Mesenchymal stem cell (in vitro differentiated cells and primary cell): ENCODE measurements at regions not wholly inside any gene's neighbourhood (a gene's known extent, or its start where the extent isn't known, plus 50 kb on each side); places are given as distances from the start of the nearest gene placed in this dataset.
A peak's percentile ranks its signal among the peaks of the same experiment; 100 is the strongest.
"Not testable (repeated sequence)": the region's sequence is repeated elsewhere in the genome, so short reads cannot be mapped to it uniquely, and the experiment has no call there.

Source experiments
- DNase-seq: peaks from one replicate; pipeline ENCODE4 v3.0.0-alpha.2; 2013
- H2AFZ ChIP-seq: one replicate; pipeline ENCODE4 v1.6.1; 2013; ENCODE audit warnings: low read depth, mild to moderate bottlenecking, control low read depth, inconsistent platforms, low read length, moderate library complexity
- H2AK5ac ChIP-seq: 2 replicates; pipeline ENCODE4 v1.6.1; 2013; ENCODE audit warnings: low read length, moderate library complexity, mild to moderate bottlenecking, inconsistent platforms; ENCODE audit not compliant: severe bottlenecking
- H2BK120ac ChIP-seq: one replicate; pipeline ENCODE4 v1.6.1; 2013; ENCODE audit warnings: low read depth, mild to moderate bottlenecking, inconsistent platforms, low read length, moderate library complexity
- H2BK12ac ChIP-seq, 2 experiments: one replicate each; pipeline ENCODE4 v1.6.1; 2013; ENCODE audit warnings: inconsistent platforms in 2 of 2, low read length in 2 of 2, mild to moderate bottlenecking in 2 of 2, moderate library complexity in 2 of 2, control low read depth in 1 of 2
- H2BK15ac ChIP-seq: one replicate; pipeline ENCODE4 v1.6.1; 2013; ENCODE audit warnings: mild to moderate bottlenecking, low read depth, inconsistent platforms; ENCODE audit not compliant: poor library complexity, severe bottlenecking
- H2BK5ac ChIP-seq: 2 replicates; pipeline ENCODE4 v1.6.1; 2013; ENCODE audit warnings: low read depth, mild to moderate bottlenecking, low read length, control low read depth, inconsistent platforms; ENCODE audit not compliant: poor library complexity, severe bottlenecking
- H3K14ac ChIP-seq, 2 experiments: one replicate each; pipeline ENCODE4 v1.6.1; 2013; ENCODE audit warnings: inconsistent platforms in 2 of 2, low read length in 2 of 2, control low read depth in 1 of 2, mild to moderate bottlenecking in 1 of 2, moderate library complexity in 1 of 2
- H3K18ac ChIP-seq, 2 experiments: one replicate each; pipeline ENCODE4 v1.6.1; 2013; ENCODE audit warnings: inconsistent platforms in 2 of 2, low read length in 2 of 2, control low read depth in 1 of 2, low read depth in 1 of 2, mild to moderate bottlenecking in 1 of 2
- H3K23ac ChIP-seq, 2 experiments: one replicate each; pipeline ENCODE4 v1.6.1; 2013; ENCODE audit warnings: inconsistent platforms in 2 of 2, low read length in 2 of 2, mild to moderate bottlenecking in 2 of 2, moderate library complexity in 2 of 2, control low read depth in 1 of 2
- H3K27ac ChIP-seq: 2 replicates; pipeline ENCODE4 v1.5.1; 2013; ENCODE audit warnings: mild to moderate bottlenecking, moderate library complexity, low read length, control low read depth, inconsistent platforms; ENCODE audit not compliant: poor library complexity, severe bottlenecking
- H3K27me3 ChIP-seq, 2 experiments: 2 replicates each; pipeline versions ENCODE4 v1.6.1 to v1.7.0; 2013; ENCODE audit warnings: low read length in 2 of 2, mild to moderate bottlenecking in 2 of 2, moderate library complexity in 2 of 2, control low read depth in 1 of 2, inconsistent platforms in 1 of 2; ENCODE audit not compliant: control insufficient read depth in 1 of 2, insufficient read depth in 1 of 2
- H3K36me3 ChIP-seq, 2 experiments: 2 replicates each; pipeline versions ENCODE4 v1.6.1 to v1.7.0; 2013; ENCODE audit warnings: low read length in 2 of 2, control low read depth in 1 of 2, inconsistent platforms in 1 of 2, low read depth in 1 of 2, mild to moderate bottlenecking in 1 of 2; ENCODE audit not compliant: insufficient read depth in 2 of 2, control insufficient read depth in 1 of 2
- H3K4ac ChIP-seq, 2 experiments: one replicate each; pipeline ENCODE4 v1.6.1; 2013; ENCODE audit warnings: inconsistent platforms in 2 of 2, low read length in 2 of 2, mild to moderate bottlenecking in 2 of 2, moderate library complexity in 2 of 2, control low read depth in 1 of 2, low read depth in 1 of 2
- H3K4me1 ChIP-seq: 2 replicates; pipeline ENCODE4 v1.6.1; 2013; ENCODE audit warnings: low read depth, low read length, control low read depth; ENCODE audit not compliant: control insufficient read depth, insufficient read depth
- H3K4me2 ChIP-seq: 2 replicates; pipeline ENCODE4 v1.6.1; 2013; ENCODE audit warnings: low read length, mild to moderate bottlenecking, inconsistent platforms; ENCODE audit not compliant: poor library complexity, severe bottlenecking
- H3K4me3 ChIP-seq, 2 experiments: 2 replicates each; pipeline versions ENCODE4 v1.5.1 to v1.7.0; 2013; ENCODE audit warnings: low read length in 2 of 2, mild to moderate bottlenecking in 2 of 2, control low read depth in 1 of 2, low read depth in 1 of 2; ENCODE audit not compliant: insufficient read depth in 1 of 2
- H3K79me1 ChIP-seq: replicated peaks from 2 replicates; pipeline ENCODE4 v1.6.1; 2013; ENCODE audit warnings: mild to moderate bottlenecking, control low read depth, low read length, inconsistent platforms; ENCODE audit not compliant: poor library complexity, severe bottlenecking
- H3K9ac ChIP-seq: 2 replicates; pipeline ENCODE4 v1.7.0; 2013; ENCODE audit warnings: mild to moderate bottlenecking, low read length, moderate library complexity
- H3K9me3 ChIP-seq: 2 replicates; pipeline ENCODE4 v1.7.0; 2013; ENCODE audit warnings: mild to moderate bottlenecking, low read length; ENCODE audit not compliant: control insufficient read depth
- H4K8ac ChIP-seq: one replicate; pipeline ENCODE4 v1.6.1; 2013; ENCODE audit warnings: inconsistent platforms, mild to moderate bottlenecking, low read length, moderate library complexity
- H4K91ac ChIP-seq: one replicate; pipeline ENCODE4 v1.6.1; 2013; ENCODE audit warnings: mild to moderate bottlenecking, low read length, inconsistent platforms
- WGBS: methylation state at CpG from one replicate; pipeline ENCODE4 v1.1.7; 2013; ENCODE audit warnings: mixed read lengths; 5-methylcytosine and 5-hydroxymethylcytosine counted together

GRCh38 chr14:104478656-104479055, 100.9 kb upstream of the C14orf180 start:
- H3K4me3 ChIP-seq = no peak overlapping the region
- no peaks in the 10 kb centered on the region for H3K79me1 ChIP-seq
- H3K36me3 ChIP-seq = no peaks in the 10 kb centered on the region
- no peak overlapping the region for H2BK15ac ChIP-seq
- no peak overlapping the region for H2BK120ac ChIP-seq
- DNase-seq = no peak
- no peak overlapping the region for H3K18ac ChIP-seq
- H3K4ac ChIP-seq = no peak overlapping the region
- H2BK12ac ChIP-seq = no peak overlapping the region
- H3K4me1 ChIP-seq = no peaks in the 10 kb centered on the region
- H3K23ac ChIP-seq = no peak overlapping the region
- no peak overlapping the region for H3K14ac ChIP-seq
- peaks cover 15% of the 10 kb centered on the region for H3K9me3 ChIP-seq
- H3K27ac ChIP-seq = no peak overlapping the region
- no peak overlapping the region for H3K4me2 ChIP-seq
- H2AFZ ChIP-seq = no peak overlapping the region
- 66% methylated on average over 7 of the region's 7 CpGs for WGBS
- no peak overlapping the region for H2BK5ac ChIP-seq
- no peak overlapping the region for H3K9ac ChIP-seq
- H4K91ac ChIP-seq = no peak overlapping the region
- H3K27me3 ChIP-seq = peaks cover 0 to 5% of the 10 kb centered on the region in 2 experiments
- H2AK5ac ChIP-seq = no peak overlapping the region
- H4K8ac ChIP-seq = no peak overlapping the region

- no peak overlapping the region for H2BK15ac ChIP-seq
- no peak overlapping the region for H3K27ac ChIP-seq
- H3K4me2 ChIP-seq = no peak overlapping the region
- H2AK5ac ChIP-seq = no peak overlapping the region
- H2AFZ ChIP-seq = no peak overlapping the region
- H2BK120ac ChIP-seq = no peak overlapping the region
- H3K18ac ChIP-seq = no peak overlapping the region
- H2BK12ac ChIP-seq = no peak overlapping the region
- no peaks in the 10 kb centered on the region for H3K27me3 ChIP-seq
- no peak overlapping the region for H3K4me3 ChIP-seq
- no peaks in the 10 kb centered on the region for H3K36me3 ChIP-seq
- DNase-seq = no peak
- no peak overlapping the region for H3K14ac ChIP-seq
- 62% methylated on average over 10 of the region's 10 CpGs for WGBS
- peaks cover 16% of the 10 kb centered on the region for H3K9me3 ChIP-seq
- no peak overlapping the region for H3K23ac ChIP-seq
- no peak overlapping the region for H4K8ac ChIP-seq
- no peak overlapping the region for H3K9ac ChIP-seq
- no peak overlapping the region for H4K91ac ChIP-seq
- no peaks in the 10 kb centered on the region for H3K4me1 ChIP-seq
- H3K79me1 ChIP-seq = no peaks in the 10 kb centered on the region
- H3K4ac ChIP-seq = no peak overlapping the region
- no peak overlapping the region for H2BK5ac ChIP-seq
These were observed 99.7 kb upstream of the C14orf180 start for GRCh38 chr14:104479901-104480300.

DNA sequence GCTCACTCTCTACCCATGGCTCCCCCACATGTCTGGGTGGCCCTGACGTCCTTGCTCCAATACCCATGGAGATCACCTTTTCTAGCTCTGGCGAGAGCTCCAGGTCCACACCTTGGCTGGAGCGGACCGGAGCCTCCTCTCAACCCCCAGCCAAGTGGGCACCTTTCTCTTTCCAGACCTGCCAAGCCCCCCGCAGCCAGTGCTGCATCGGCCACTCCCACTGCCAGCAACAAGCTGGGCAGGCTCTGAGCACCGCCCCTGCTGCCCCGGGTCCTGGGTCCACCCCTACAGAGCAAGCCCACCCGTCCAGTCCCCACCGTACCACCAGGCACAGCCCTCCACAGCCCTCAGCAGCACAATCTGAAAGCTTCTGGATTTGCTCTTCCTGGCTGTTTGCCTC, 98.2 kb upstream of the C14orf180 start:
- Histone ChIP-seq H3K4me2 (no peak overlapping the region), H2BK12ac (no peak overlapping the region), H2BK5ac (no peak overlapping the region), H2BK15ac (no peak overlapping the region), H2BK120ac (no peak overlapping the region), H3K27ac (no peak overlapping the region), H4K91ac (peak overlapping the region; percentile 61), H3K23ac (no peak overlapping the region), H3K14ac (no peak overlapping the region), H2AFZ (no peak overlapping the region), H3K79me1 (no peaks in the 10 kb centered on the region), H3K4ac (no peak overlapping the region), H3K27me3 (no peaks in the 10 kb centered on the region), H3K18ac (no peak overlapping the region), H4K8ac (no peak overlapping the region), H3K9ac (no peak overlapping the region), H3K36me3 (no peaks in the 10 kb centered on the region), H3K4me3 (no peak overlapping the region), H3K4me1 (no peaks in the 10 kb centered on the region), H3K9me3 (peaks cover 16% of the 10 kb centered on the region), H2AK5ac (no peak overlapping the region)
- WGBS = 81% methylated on average over 10 of the region's 10 CpGs
- no peak for DNase-seq

GRCh38 chr14:104482017-104482416, 97.5 kb upstream of the C14orf180 start:
- H3K4me1 ChIP-seq, H3K14ac ChIP-seq, H3K4ac ChIP-seq, H3K27me3 ChIP-seq, DNase-seq, H2AK5ac ChIP-seq, H4K8ac ChIP-seq, H2BK12ac ChIP-seq, H2BK5ac ChIP-seq, H3K36me3 ChIP-seq, H3K79me1 ChIP-seq, H2AFZ ChIP-seq, H4K91ac ChIP-seq, H3K9ac ChIP-seq, H2BK15ac ChIP-seq, H3K27ac ChIP-seq, H3K4me3 ChIP-seq, H3K18ac ChIP-seq, H3K4me2 ChIP-seq, H2BK120ac ChIP-seq, H3K23ac ChIP-seq: not testable (repeated sequence)
- H3K9me3 ChIP-seq = peaks cover 16% of the 10 kb centered on the region
- WGBS = 79% methylated on average over 7 of the region's 9 CpGs
